Neural cell (in vitro differentiated cells): ENCODE measurements at regions not wholly inside any gene's neighbourhood (a gene's known extent, or its start where the extent isn't known, plus 50 kb on each side); places are given as distances from the start of the nearest gene placed in this dataset.

Source experiments
- CTCF ChIP-seq: fragments of 450-650 bp; IDR thresholded peaks from 2 replicates; pipeline ENCODE4 v1.5.1; 2014; ENCODE audit warnings: antibody characterized with exemption, mild to moderate bottlenecking, moderate library complexity; ENCODE audit not compliant: poor library complexity, severe bottlenecking
- EP300 ChIP-seq: fragments of 450-650 bp; conservative IDR thresholded peaks from 2 replicates; pipeline ENCODE4 v1.6.1; 2014; ENCODE audit warnings: antibody characterized with exemption, mild to moderate bottlenecking, moderate library complexity; ENCODE audit not compliant: poor library complexity, severe bottlenecking
- EZH2 ChIP-seq: fragments of 200-600, 300-800 bp; shearing (Covaris generic), sonication (generic); IDR thresholded peaks from 2 replicates; pipeline ENCODE4 v1.6.1; 2014; ENCODE audit warnings: antibody characterized with exemption, low read length, borderline replicate concordance, mild to moderate bottlenecking; ENCODE audit not compliant: insufficient read depth, poor library complexity, severe bottlenecking
- POLR2AphosphoS5 ChIP-seq: IDR thresholded peaks from 2 replicates; pipeline ENCODE4 v1.6.1; 2012
- RAD21 ChIP-seq: fragments of 450-650 bp; conservative IDR thresholded peaks from 2 replicates; pipeline ENCODE4 v1.6.1; 2014; ENCODE audit warnings: antibody characterized with exemption, mild to moderate bottlenecking, moderate library complexity
- REST ChIP-seq: IDR thresholded peaks from 2 replicates; pipeline ENCODE4 v1.6.1; 2012; ENCODE audit warnings: borderline replicate concordance
- SMC3 ChIP-seq: fragments of 450-650 bp; conservative IDR thresholded peaks from 2 replicates; pipeline ENCODE4 v1.6.1; 2014; ENCODE audit warnings: antibody characterized with exemption, mild to moderate bottlenecking, moderate library complexity; ENCODE audit not compliant: poor library complexity

- TF ChIP-seq CTCF (no peak), EZH2 (no peak), REST (peak; percentile 13), POLR2AphosphoS5 (no peak), RAD21 (no peak), EP300 (peak; percentile 18), SMC3 (no peak)
Observed at GRCh38 chr5:61612431-61612830, 280.4 kb downstream of the ZSWIM6 start.
